Right lobe of liver (tissue), 6 donors: ENCODE measurements at regions not wholly inside any gene's neighbourhood (a gene's known extent, or its start where the extent isn't known, plus 50 kb on each side); places are given as distances from the start of the nearest gene placed in this dataset.

ENCODE experiments used
- ATAC-seq, 4 donors: fragments of 200-7000 bp; cut with Tn5 transposase; one replicate each; pipeline ENCODE4 v1.9.1; 2020; ENCODE audit warnings: mild to moderate bottlenecking in 4 of 4, moderate library complexity in 4 of 4
- DNase-seq, 3 donors: peaks; one replicate each; pipeline ENCODE4 v3.0.0-alpha.2; 2020
- H3K27ac ChIP-seq, 3 donors: fragments of 200-600 bp; one replicate each; pipeline ENCODE4 v1.8.0; 2022
- H3K27me3 ChIP-seq, 2 donors: fragments of 200-600 bp; one replicate each; pipeline ENCODE4 v1.8.0; 2022
- H3K36me3 ChIP-seq, 4 donors: fragments of 200-600 bp; sonication (generic) in 1 of 4; one replicate each; pipeline versions ENCODE4 v1.5.1 to v1.8.0; 2017 to 2022; ENCODE audit warnings: control low read depth in 1 of 4
- H3K4me1 ChIP-seq, 4 donors: fragments of 200-600 bp; sonication (generic) in 1 of 4; one replicate each; pipeline versions ENCODE4 v1.5.1 to v1.8.0; 2017 to 2022; ENCODE audit warnings: control low read depth in 1 of 4
- H3K4me3 ChIP-seq, 3 donors: fragments of 200-600 bp; one replicate each; pipeline ENCODE4 v1.8.0; 2022
- H3K9me3 ChIP-seq, 4 donors: fragments of 200-600 bp; sonication (generic) in 1 of 4; one replicate each; pipeline versions ENCODE4 v1.5.1 to v1.8.0; 2017 to 2022; ENCODE audit warnings: control low read depth in 1 of 4
- POLR2A ChIP-seq: fragments of 450-650 bp; IDR thresholded peaks from one replicate; pipeline ENCODE4 v1.6.1; 2017; ENCODE audit warnings: antibody characterized with exemption, mild to moderate bottlenecking
- WGBS: methylation state at CpG from one replicate; pipeline ENCODE4 v1.1.6; 2018; ENCODE audit warnings: low coverage, low lambda C conversion rate; ENCODE audit not compliant: insufficient coverage; ENCODE audit errors: missing lambda C conversion rate; 5-methylcytosine and 5-hydroxymethylcytosine counted together
- intact Hi-C, 2 donors: fragments of 100-400 bp; cut with DNase I; formaldehyde crosslinking; loops; one replicate each; pipeline versions ENCODE4 v1.11.2 to v1.14.1; 2022
- TF ChIP-seq, protein P1 (sequence below), 4 donors: fragments of 200-600 bp in 3 of 4; fragments of 450-650 bp in 1 of 4; IDR thresholded peaks; one replicate each; pipeline versions ENCODE4 v1.5.1 to v1.8.0; 2016 to 2022; ENCODE audit warnings: antibody characterized with exemption in 4 of 4, mild to moderate bottlenecking in 2 of 4
- donor health status: DM: no; HTN: yes; CAD: no.
- donor health status: DM: no; HTN: no; CAD: no.
- donor health status: DM: no; HTN: no; CAD: no.
- donor health status: DM: no; HTN: yes; CAD: no.
- donor health status: DM: no; HTN: yes; CAD: no.

DNA sequence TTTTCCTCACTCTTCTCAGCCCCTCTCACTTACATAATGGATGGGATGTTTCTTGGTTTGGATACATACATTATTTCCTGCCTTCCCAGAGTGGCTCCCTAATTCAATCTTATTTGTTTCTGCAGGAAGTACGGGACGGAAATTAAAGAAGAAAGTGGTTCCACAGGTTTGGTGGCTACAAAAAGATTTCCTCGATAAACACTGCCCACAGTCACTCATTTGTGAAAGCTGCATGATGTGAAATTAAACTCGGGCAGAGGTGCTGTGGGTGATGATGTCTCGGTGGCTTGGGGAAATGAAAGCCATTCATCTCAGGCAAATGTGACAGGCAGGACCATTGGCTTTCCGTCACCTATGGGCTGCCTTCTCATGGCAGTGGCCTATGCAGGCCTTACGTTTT lies 119.5 kb upstream of the KCNG1 start:
- DNase-seq (no peak), ATAC-seq (no peak)
- intact Hi-C loops = no loop called here
- H3K27me3 ChIP-seq = no peaks in the 10 kb centered on the region
- no peaks in the 10 kb centered on the region for H3K9me3 ChIP-seq
- H3K27ac ChIP-seq = no peak overlapping the region
- no peaks in the 10 kb centered on the region for H3K36me3 ChIP-seq
- WGBS = 77% methylated on average over 7 of the region's 7 CpGs
- TF ChIP-seq, protein P1, sequence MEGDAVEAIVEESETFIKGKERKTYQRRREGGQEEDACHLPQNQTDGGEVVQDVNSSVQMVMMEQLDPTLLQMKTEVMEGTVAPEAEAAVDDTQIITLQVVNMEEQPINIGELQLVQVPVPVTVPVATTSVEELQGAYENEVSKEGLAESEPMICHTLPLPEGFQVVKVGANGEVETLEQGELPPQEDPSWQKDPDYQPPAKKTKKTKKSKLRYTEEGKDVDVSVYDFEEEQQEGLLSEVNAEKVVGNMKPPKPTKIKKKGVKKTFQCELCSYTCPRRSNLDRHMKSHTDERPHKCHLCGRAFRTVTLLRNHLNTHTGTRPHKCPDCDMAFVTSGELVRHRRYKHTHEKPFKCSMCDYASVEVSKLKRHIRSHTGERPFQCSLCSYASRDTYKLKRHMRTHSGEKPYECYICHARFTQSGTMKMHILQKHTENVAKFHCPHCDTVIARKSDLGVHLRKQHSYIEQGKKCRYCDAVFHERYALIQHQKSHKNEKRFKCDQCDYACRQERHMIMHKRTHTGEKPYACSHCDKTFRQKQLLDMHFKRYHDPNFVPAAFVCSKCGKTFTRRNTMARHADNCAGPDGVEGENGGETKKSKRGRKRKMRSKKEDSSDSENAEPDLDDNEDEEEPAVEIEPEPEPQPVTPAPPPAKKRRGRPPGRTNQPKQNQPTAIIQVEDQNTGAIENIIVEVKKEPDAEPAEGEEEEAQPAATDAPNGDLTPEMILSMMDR (IDR thresholded peaks at IDR 0.05) = no peak
- no peak for TF ChIP-seq POLR2A
- no peak overlapping the region for H3K4me3 ChIP-seq
- no peaks in the 10 kb centered on the region for H3K4me1 ChIP-seq

DNA sequence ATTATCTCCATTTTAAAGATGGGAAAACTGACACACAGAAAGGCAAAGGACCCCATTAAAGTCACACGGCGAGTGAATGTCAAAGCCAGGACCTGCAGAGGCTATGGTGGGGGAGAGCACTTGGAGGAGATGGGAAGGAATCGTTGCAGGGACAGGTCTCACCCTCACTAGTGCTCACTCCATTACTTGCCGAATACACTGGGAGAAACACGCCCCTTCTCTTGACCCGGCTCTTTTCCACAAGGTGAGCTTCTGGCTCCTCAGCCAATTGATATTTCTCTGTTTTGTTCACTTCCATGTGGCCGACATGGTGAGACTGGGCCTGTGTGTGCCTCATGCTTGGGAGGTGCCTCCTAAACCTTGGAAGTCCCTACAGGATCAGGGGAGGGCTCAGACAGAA lies 117.8 kb upstream of the KCNG1 start:
- no peak for TF ChIP-seq POLR2A
- TF ChIP-seq, protein P1 (IDR thresholded peaks at IDR 0.05) = no peak
- 73% methylated on average over 4 of the region's 7 CpGs for WGBS
- H3K27me3 ChIP-seq = no peaks in the 10 kb centered on the region

DNA sequence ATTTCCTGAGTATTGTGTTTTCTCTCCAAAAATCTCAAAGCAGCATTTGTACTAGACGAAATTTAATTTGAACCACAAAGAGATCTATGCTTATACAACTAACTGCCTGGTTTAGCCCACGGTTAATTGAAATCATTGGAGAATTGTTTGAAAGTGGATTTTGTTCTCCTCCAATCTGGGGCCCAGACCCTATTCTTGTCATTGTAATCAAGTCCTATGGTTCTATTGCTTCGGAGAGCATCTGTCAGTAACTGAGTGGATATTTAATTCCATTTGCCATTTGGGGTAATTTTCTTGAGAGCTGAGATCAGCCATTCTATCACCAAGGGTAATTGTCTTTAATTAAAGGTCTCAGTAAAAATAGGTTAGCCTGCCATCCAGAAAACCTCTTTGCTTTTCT lies 117.0 kb upstream of the KCNG1 start:
- TF ChIP-seq, protein P1 (IDR thresholded peaks at IDR 0.05) = no peak
- no peak for TF ChIP-seq POLR2A
- Histone ChIP-seq H3K4me1 (no peaks in the 10 kb centered on the region), H3K27me3 (no peaks in the 10 kb centered on the region), H3K27ac (no peak overlapping the region), H3K4me3 (no peak overlapping the region), H3K36me3 (no peaks in the 10 kb centered on the region), H3K9me3 (no peaks in the 10 kb centered on the region)
- no peak for DNase-seq
- ATAC-seq = no peak
- intact Hi-C loops = no loop called here
- WGBS = 60% methylated on average over 3 of the region's 3 CpGs

More for the DNA sequence above, 117.8 kb upstream of the KCNG1 start:
- no peaks in the 10 kb centered on the region for H3K36me3 ChIP-seq
- intact Hi-C loops = no loop called here
- H3K27ac ChIP-seq = no peak overlapping the region
- ATAC-seq (no peak), DNase-seq (no peak)
- no peaks in the 10 kb centered on the region for H3K9me3 ChIP-seq
- no peaks in the 10 kb centered on the region for H3K4me1 ChIP-seq
- H3K4me3 ChIP-seq = no peak overlapping the region

DNA sequence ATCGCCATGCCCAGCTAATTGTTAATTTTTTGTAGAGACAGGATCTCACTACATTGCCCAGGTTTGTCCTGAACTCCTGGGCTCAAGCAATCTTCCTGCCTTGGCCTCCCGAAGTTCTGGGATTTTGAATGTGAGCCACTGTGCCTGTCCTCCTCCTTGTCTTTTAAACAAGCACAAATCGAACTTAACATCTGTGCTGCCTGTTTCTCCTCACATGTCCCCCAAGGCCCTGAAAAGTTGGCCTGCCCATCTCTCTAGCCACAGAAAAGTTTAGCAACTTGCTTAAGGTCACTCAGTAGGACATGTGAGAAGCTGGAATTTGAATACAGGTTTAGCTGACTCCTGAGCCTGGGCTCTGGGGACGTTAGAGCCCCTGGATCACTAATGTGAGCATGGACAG lies 115.7 kb upstream of the KCNG1 start:
- no peaks in the 10 kb centered on the region for H3K36me3 ChIP-seq
- H3K9me3 ChIP-seq = no peaks in the 10 kb centered on the region
- no peak overlapping the region for H3K27ac ChIP-seq
- H3K4me3 ChIP-seq = no peak overlapping the region
- TF ChIP-seq, protein P1 (IDR thresholded peaks at IDR 0.05) = no peak
- no peak for TF ChIP-seq POLR2A
- ATAC-seq (no peak), DNase-seq (no peak)
- 46% methylated on average over 4 of the region's 4 CpGs for WGBS
- no peaks in the 10 kb centered on the region for H3K4me1 ChIP-seq
- H3K27me3 ChIP-seq = no peaks in the 10 kb centered on the region
- intact Hi-C loops = no loop called here

DNA sequence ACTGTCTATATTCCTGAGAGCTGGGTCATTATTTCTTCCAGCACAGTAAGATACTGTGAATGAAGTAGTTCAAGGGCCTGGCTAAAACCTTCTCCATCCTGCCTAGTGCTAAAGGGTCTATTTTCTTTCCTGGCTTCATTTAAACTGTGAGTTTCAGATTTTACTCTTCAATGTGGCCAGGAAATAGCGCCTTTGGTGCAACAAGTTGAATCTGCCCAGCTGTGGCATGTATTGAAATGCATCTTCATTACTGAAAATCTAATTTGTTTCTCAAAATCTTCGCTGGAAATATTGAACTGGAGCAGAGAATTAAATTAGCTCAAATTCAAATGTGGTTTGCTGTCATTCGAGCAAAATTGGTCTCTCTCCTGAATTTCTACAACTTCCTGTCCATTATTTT lies 114.6 kb upstream of the KCNG1 start:
- H3K27ac ChIP-seq = no peak overlapping the region
- H3K4me3 ChIP-seq = no peak overlapping the region
- H3K36me3 ChIP-seq = no peaks in the 10 kb centered on the region
- DNase-seq (no peak), ATAC-seq (no peak)
- no peaks in the 10 kb centered on the region for H3K4me1 ChIP-seq
- H3K9me3 ChIP-seq = no peaks in the 10 kb centered on the region
- H3K27me3 ChIP-seq = no peaks in the 10 kb centered on the region
- TF ChIP-seq, protein P1 (IDR thresholded peaks at IDR 0.05) = no peak
- TF ChIP-seq POLR2A = no peak
- intact Hi-C loops = no loop called here
- WGBS = 73% methylated on average over 3 of the region's 3 CpGs
